Endothelial cell of umbilical vein (primary cell): ENCODE measurements at regions not wholly inside any gene's neighbourhood (a gene's known extent, or its start where the extent isn't known, plus 50 kb on each side); places are given as distances from the start of the nearest gene placed in this dataset.

Experiments
- BruUV-seq: library from RNA; stranded (reverse); fragments of 400-500 nt; replicated peaks from 2 replicates; lab custom pipeline; 2021; lab: Mats Ljungman, UMichigan
- CTCF ChIA-PET: fragments of 300-600, 350-600 bp; sonication (Branson Sonifier 250); formaldehyde crosslinking; loops from one replicate; lab custom pipeline; 2021; ENCODE audit warnings: antibody characterized with exemption, inconsistent platforms; lab: Charles Lee
- POLR2A ChIA-PET: fragments of 300-600, 350-600 bp; sonication (Branson Sonifier 250); formaldehyde crosslinking; loops from one replicate; lab custom pipeline; 2021; ENCODE audit warnings: antibody characterized with exemption, inconsistent platforms; lab: Charles Lee
- DNase-seq: peaks from one replicate; pipeline ENCODE4 v3.0.0-alpha.2; 2011; ENCODE audit warnings: low read depth, low spot score
- FAIRE-seq: peaks from 2 replicates; lab custom pipeline; 2011; peaks lifted over from hg19 to GRCh38; lab: Jason Lieb, UNC
- H2AFZ ChIP-seq: 2 replicates; pipeline ENCODE4 v1.6.0; 2012; ENCODE audit warnings: low read depth, low read length, control low read depth, inconsistent platforms
- H3K27ac ChIP-seq: 2 replicates; pipeline ENCODE4 v1.5.1; 2011; ENCODE audit warnings: low read depth, mild to moderate bottlenecking, control low read depth, low read length, moderate library complexity; ENCODE audit not compliant: insufficient read depth
- H3K27me3 ChIP-seq, 2 experiments: 2 replicates each; pipeline versions ENCODE4 v1.6.0 to v1.6.1; 2011; ENCODE audit warnings: low read length in 2 of 2, mixed read lengths in 1 of 2; ENCODE audit not compliant: control insufficient read depth in 2 of 2, insufficient read depth in 2 of 2
- H3K36me3 ChIP-seq, 2 experiments: 2 replicates in 1 of 2; 3 replicates in 1 of 2; pipeline ENCODE4 v1.5.1; 2011; ENCODE audit warnings: low read length in 2 of 2, mild to moderate bottlenecking in 1 of 2, moderate library complexity in 1 of 2; ENCODE audit not compliant: control insufficient read depth in 2 of 2, insufficient read depth in 2 of 2; ENCODE audit errors: extremely low read depth in 1 of 2
- H3K4me1 ChIP-seq: 3 replicates; pipeline ENCODE4 v1.5.1; 2011; ENCODE audit warnings: mild to moderate bottlenecking, low read length; ENCODE audit not compliant: control insufficient read depth, insufficient read depth; ENCODE audit errors: extremely low read depth
- H3K4me2 ChIP-seq: 2 replicates; pipeline ENCODE4 v1.6.1; 2011; ENCODE audit warnings: low read length, control low read depth, mixed read lengths; ENCODE audit not compliant: insufficient read depth
- H3K4me3 ChIP-seq, 3 experiments: fragments of 200-600 bp in 1 of 3; sonication (generic), shearing (Covaris generic) in 1 of 3; replicated peaks in 1 of 3; 2 replicates each; pipeline ENCODE4 v1.5.1; 2011 to 2016; ENCODE audit warnings: control low read depth in 3 of 3, low read length in 3 of 3, mild to moderate bottlenecking in 2 of 3, inconsistent platforms in 1 of 3, low read depth in 1 of 3, moderate library complexity in 1 of 3; ENCODE audit not compliant: insufficient read depth in 1 of 3
- H3K79me2 ChIP-seq: 2 replicates; pipeline ENCODE4 v1.6.0; 2012; ENCODE audit warnings: low read length, inconsistent platforms; ENCODE audit not compliant: control insufficient read depth, insufficient read depth
- H3K9ac ChIP-seq: replicated peaks from 2 replicates; pipeline ENCODE3; 2011; ENCODE audit warnings: low read length, control low read depth; ENCODE audit not compliant: insufficient read depth; ENCODE audit errors: extremely low read depth
- H3K9me1 ChIP-seq: replicated peaks from 3 replicates; pipeline ENCODE4 v1.6.0; 2011; ENCODE audit warnings: mild to moderate bottlenecking, low read length; ENCODE audit not compliant: control insufficient read depth, insufficient read depth; ENCODE audit errors: extremely low read depth
- H3K9me3 ChIP-seq: replicated peaks from 2 replicates; pipeline ENCODE4 v1.5.1; 2012; ENCODE audit warnings: low read length, inconsistent platforms; ENCODE audit not compliant: control insufficient read depth, insufficient read depth
- H4K20me1 ChIP-seq: replicated peaks from 2 replicates; pipeline ENCODE3; 2011; ENCODE audit warnings: mild to moderate bottlenecking, low read length; ENCODE audit not compliant: control insufficient read depth, insufficient read depth; ENCODE audit errors: extremely low read depth
- CTCF ChIP-seq, 2 donors: IDR thresholded peaks; 1 replicate in 1 of 2; 2 replicates in 1 of 2; pipeline ENCODE4 v1.5.1; 2011; ENCODE audit warnings: low read length in 2 of 2, mild to moderate bottlenecking in 2 of 2, moderate library complexity in 2 of 2, control low read depth in 1 of 2, inconsistent platforms in 1 of 2, low read depth in 1 of 2; ENCODE audit not compliant: insufficient read depth in 1 of 2; ENCODE audit errors: extremely low read depth in 1 of 2
- EZH2 ChIP-seq: IDR thresholded peaks from 2 replicates; pipeline ENCODE4 v1.6.1; 2012; ENCODE audit warnings: borderline replicate concordance, low read depth, mild to moderate bottlenecking, moderate library complexity, low read length, inconsistent platforms; ENCODE audit not compliant: severe bottlenecking
- FOS ChIP-seq: IDR thresholded peaks from 2 replicates; pipeline ENCODE4 v1.6.1; 2011; ENCODE audit warnings: mild to moderate bottlenecking, low read length, moderate library complexity, borderline replicate concordance; ENCODE audit not compliant: insufficient read depth
- GATA2 ChIP-seq: IDR thresholded peaks from 2 replicates; pipeline ENCODE4 v1.7.0; 2011; ENCODE audit warnings: low read depth, mild to moderate bottlenecking, moderate library complexity, mixed read lengths, low read length; ENCODE audit not compliant: insufficient read length, insufficient read depth
- JUN ChIP-seq: IDR thresholded peaks from 2 replicates; pipeline ENCODE4 v1.6.1; 2011; ENCODE audit warnings: borderline replicate concordance, low read depth; ENCODE audit not compliant: insufficient read length, insufficient read depth
- MAX ChIP-seq: IDR thresholded peaks from 2 replicates; pipeline ENCODE4 v1.6.1; 2011; ENCODE audit not compliant: insufficient read depth, insufficient read length
- MYC ChIP-seq: IDR thresholded peaks from one replicate; pipeline ENCODE4 v1.6.1; 2011; ENCODE audit warnings: mild to moderate bottlenecking, low read depth, low read length
- POLR2A ChIP-seq: IDR thresholded peaks from 2 replicates; pipeline ENCODE4 v1.6.1; 2012; ENCODE audit warnings: low read depth, mild to moderate bottlenecking, control low read depth, low read length
- POLR2AphosphoS5 ChIP-seq: IDR thresholded peaks from 2 replicates; pipeline ENCODE4 v1.6.1; 2012; ENCODE audit warnings: low read depth, mild to moderate bottlenecking, control low read depth, low read length, moderate library complexity; ENCODE audit not compliant: insufficient read depth
- dilution Hi-C: fragments of 300-500 bp; cut with MboI; formaldehyde crosslinking; loops from one replicate; pipeline ENCODE4 v1.15.0; 2019; ENCODE audit warnings: low sequenced_read_pairs; ENCODE audit not compliant: extremely low pct_ligation_motif_present
- intact Hi-C: fragments of 100-400 bp; cut with micrococcal nuclease; formaldehyde crosslinking; loops from one replicate; pipeline ENCODE4 v1.10.0; 2022

- POLR2A ChIA-PET: no interaction called here
- no peaks in the 10 kb centered on the region for H4K20me1 ChIP-seq
- FAIRE-seq (no peak), DNase-seq (no peak)
- H3K9me3 ChIP-seq: no peaks in the 10 kb centered on the region
- no peaks in the 10 kb centered on the region for H3K9me1 ChIP-seq
- no peaks in the 10 kb centered on the region for H3K36me3 ChIP-seq
- no peak overlapping the region for H3K9ac ChIP-seq
- CTCF ChIA-PET: interaction anchor here (1.1 to 1.6 kb wide), 6 partner anchors 8 to 54 kb away, joined by 3 to 4 read pairs (median 4); no protein-coding TSS in a partner anchor
- H3K4me3 ChIP-seq: no peak overlapping the region
- no peak overlapping the region for H3K4me2 ChIP-seq
- no peak for TF ChIP-seq MAX
- TF ChIP-seq POLR2A: no peak
- no peak for TF ChIP-seq MYC
- TF ChIP-seq JUN: no peak
- TF ChIP-seq FOS: no peak
- TF ChIP-seq POLR2AphosphoS5: no peak
- no peak for TF ChIP-seq EZH2
- TF ChIP-seq CTCF (IDR thresholded peaks at IDR 0.05; ENCODE audit: extremely low read depth in 1 of 2, insufficient read depth in 1 of 2, low read depth in 1 of 2, low read length in 2 of 2): no peak
- TF ChIP-seq GATA2: no peak
- dilution Hi-C loops (no loop called here), intact Hi-C loops (no loop called here)
- peaks cover 3 to 15% of the 10 kb centered on the region in 2 experiments for H3K27me3 ChIP-seq
- BruUV-seq: no TSS peak
- H3K4me1 ChIP-seq: peaks cover 3% of the 10 kb centered on the region
- no peak overlapping the region for H3K27ac ChIP-seq
- no peaks in the 10 kb centered on the region for H3K79me2 ChIP-seq
- no peak overlapping the region for H2AFZ ChIP-seq
These were observed 73.7 kb downstream of the C16orf95 start for GRCh38 chr16:87243478-87243877.
